ENCODE measurements at regions not wholly inside any gene's neighbourhood (a gene's known extent, or its start where the extent isn't known, plus 50 kb on each side); places are given as distances from the start of the nearest gene placed in this dataset.

DNA sequence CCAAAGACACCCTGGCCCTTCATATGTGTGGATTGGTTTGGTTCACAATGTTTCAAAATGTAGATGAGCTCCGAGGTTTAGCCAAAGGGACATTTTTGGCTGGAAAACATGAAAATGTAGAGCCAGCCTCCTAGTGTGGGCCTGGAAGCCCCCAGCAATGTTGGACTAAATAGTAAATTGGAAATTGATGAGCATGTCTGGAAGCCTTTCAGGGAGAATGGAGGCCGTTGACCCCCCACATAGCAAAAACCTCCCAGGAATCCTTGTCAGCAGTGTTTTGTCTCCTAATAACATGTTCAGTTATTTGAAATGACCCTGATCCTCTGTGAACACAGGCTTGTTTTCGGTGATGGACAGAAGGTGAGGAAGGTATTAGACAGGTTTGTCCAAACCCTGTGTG is 65.1 kb upstream of the TBX3 start:
- TF ChIP-seq, protein P1, sequence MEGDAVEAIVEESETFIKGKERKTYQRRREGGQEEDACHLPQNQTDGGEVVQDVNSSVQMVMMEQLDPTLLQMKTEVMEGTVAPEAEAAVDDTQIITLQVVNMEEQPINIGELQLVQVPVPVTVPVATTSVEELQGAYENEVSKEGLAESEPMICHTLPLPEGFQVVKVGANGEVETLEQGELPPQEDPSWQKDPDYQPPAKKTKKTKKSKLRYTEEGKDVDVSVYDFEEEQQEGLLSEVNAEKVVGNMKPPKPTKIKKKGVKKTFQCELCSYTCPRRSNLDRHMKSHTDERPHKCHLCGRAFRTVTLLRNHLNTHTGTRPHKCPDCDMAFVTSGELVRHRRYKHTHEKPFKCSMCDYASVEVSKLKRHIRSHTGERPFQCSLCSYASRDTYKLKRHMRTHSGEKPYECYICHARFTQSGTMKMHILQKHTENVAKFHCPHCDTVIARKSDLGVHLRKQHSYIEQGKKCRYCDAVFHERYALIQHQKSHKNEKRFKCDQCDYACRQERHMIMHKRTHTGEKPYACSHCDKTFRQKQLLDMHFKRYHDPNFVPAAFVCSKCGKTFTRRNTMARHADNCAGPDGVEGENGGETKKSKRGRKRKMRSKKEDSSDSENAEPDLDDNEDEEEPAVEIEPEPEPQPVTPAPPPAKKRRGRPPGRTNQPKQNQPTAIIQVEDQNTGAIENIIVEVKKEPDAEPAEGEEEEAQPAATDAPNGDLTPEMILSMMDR (IDR thresholded peaks at IDR 0.05), result no peak
- no peak for TF ChIP-seq POLR2A (IDR thresholded peaks at IDR 0.05)
